GM23338 (cell line): ENCODE measurements at regions not wholly inside any gene's neighbourhood (a gene's known extent, or its start where the extent isn't known, plus 50 kb on each side); places are given as distances from the start of the nearest gene placed in this dataset.

Source experiments
- ATAC-seq: fragments of 200-7000 bp; cut with Tn5 transposase; 3 replicates; pipeline ENCODE4 v1.9.1; 2020
- DNase-seq: peaks from one replicate; pipeline ENCODE4 v3.0.0-alpha.2; 2015; ENCODE audit warnings: low spot score
- H2AFZ ChIP-seq: fragments of 200-600 bp; sonication (generic); 2 replicates; pipeline ENCODE4 v1.8.0; 2016; ENCODE audit warnings: antibody characterized with exemption, mild to moderate bottlenecking, moderate library complexity
- H3F3A ChIP-seq: fragments of 200-600 bp; sonication (generic); replicated peaks from 2 replicates; pipeline ENCODE4 v1.8.0; 2017; ENCODE audit warnings: antibody characterized with exemption, mixed run types, low read depth
- H3K27ac ChIP-seq: fragments of 200-600 bp; sonication (generic); 2 replicates; pipeline ENCODE4 v1.6.1; 2016; ENCODE audit warnings: low read depth
- H3K27me3 ChIP-seq: fragments of 200-600 bp; sonication (generic); 2 replicates; pipeline ENCODE4 v1.8.0; 2016; ENCODE audit warnings: mild to moderate bottlenecking, mixed run types, moderate library complexity; ENCODE audit not compliant: insufficient read depth
- H3K36me3 ChIP-seq: fragments of 200-600 bp; sonication (generic); 2 replicates; pipeline ENCODE4 v1.8.0; 2016; ENCODE audit warnings: mild to moderate bottlenecking; ENCODE audit not compliant: insufficient read depth
- H3K4me1 ChIP-seq: fragments of 200-600 bp; sonication (generic); 2 replicates; pipeline ENCODE4 v1.8.0; 2016; ENCODE audit warnings: mild to moderate bottlenecking, moderate library complexity; ENCODE audit not compliant: insufficient read depth
- H3K4me2 ChIP-seq: fragments of 200-600 bp; sonication (generic); 2 replicates; pipeline ENCODE4 v1.7.1; 2017; ENCODE audit warnings: mixed run types
- H3K4me3 ChIP-seq: fragments of 200-600 bp; sonication (generic); 2 replicates; pipeline ENCODE4 v1.6.1; 2016; ENCODE audit warnings: mixed run types
- H3K79me2 ChIP-seq: fragments of 200-600 bp; sonication (generic); replicated peaks from 2 replicates; pipeline ENCODE4 v1.8.0; 2017; ENCODE audit warnings: mild to moderate bottlenecking; ENCODE audit not compliant: insufficient read depth
- H3K9me2 ChIP-seq: fragments of 200-600 bp; sonication (generic); 2 replicates; pipeline ENCODE4 v1.8.0; 2017; ENCODE audit not compliant: insufficient read depth
- H4K20me1 ChIP-seq: fragments of 200-600 bp; sonication (generic); replicated peaks from 2 replicates; pipeline ENCODE4 v1.8.0; 2017; ENCODE audit warnings: mild to moderate bottlenecking; ENCODE audit not compliant: insufficient read depth
- H3K27ac Mint-ChIP-seq: 2 replicates; pipeline ENCODE4 v1.8.0; 2020; ENCODE audit warnings: inconsistent platforms, mild to moderate bottlenecking, moderate library complexity, mixed read lengths
- H3K27me3 Mint-ChIP-seq: 3 replicates; pipeline ENCODE4 v1.8.0; 2022; ENCODE audit warnings: low read depth, mild to moderate bottlenecking, moderate library complexity, mixed read lengths, inconsistent platforms; ENCODE audit not compliant: insufficient read depth, poor library complexity
- H3K36me3 Mint-ChIP-seq: 3 replicates; pipeline ENCODE4 v1.8.0; 2021; ENCODE audit warnings: low read depth, mild to moderate bottlenecking, inconsistent platforms, moderate library complexity, mixed read lengths
- H3K4me1 Mint-ChIP-seq: 3 replicates; pipeline ENCODE4 v1.8.0; 2020; ENCODE audit warnings: mild to moderate bottlenecking, inconsistent platforms, mixed read lengths
- H3K4me3 Mint-ChIP-seq: 3 replicates; pipeline ENCODE4 v1.8.0; 2021; ENCODE audit warnings: moderate library complexity, mild to moderate bottlenecking, inconsistent platforms, mixed read lengths
- H3K9me3 Mint-ChIP-seq: 3 replicates; pipeline ENCODE4 v1.8.0; 2020; ENCODE audit warnings: moderate library complexity, mild to moderate bottlenecking, inconsistent platforms, mixed read lengths
- CREB1 ChIP-seq: fragments of 250-450 bp; sonication (Bioruptor Pico); IDR thresholded peaks from 2 replicates; pipeline ENCODE4 v1.5.0; 2020; ENCODE audit warnings: low read depth, mild to moderate bottlenecking, moderate library complexity
- EZH2 ChIP-seq: fragments of 200-600 bp; sonication (generic); IDR thresholded peaks from one replicate; pipeline ENCODE4 v1.8.0; 2017; ENCODE audit warnings: antibody characterized with exemption, mild to moderate bottlenecking, low read depth; ENCODE audit not compliant: unreplicated experiment
- EZH2phosphoT487 ChIP-seq: fragments of 200-600 bp; sonication (generic); IDR thresholded peaks from one replicate; pipeline ENCODE4 v1.8.1; 2018; ENCODE audit warnings: antibody characterized with exemption; ENCODE audit not compliant: unreplicated experiment
- JUNB ChIP-seq: IDR thresholded peaks from one replicate; pipeline ENCODE4 v1.6.1; 2016; ENCODE audit warnings: antibody characterized with exemption; ENCODE audit not compliant: unreplicated experiment
- ZNF114 ChIP-seq: fragments of 250-450 bp; sonication (Bioruptor Pico); IDR thresholded peaks from 2 replicates; pipeline ENCODE4 v1.5.0; 2020; ENCODE audit warnings: mild to moderate bottlenecking, moderate library complexity
- ZNF331 ChIP-seq: fragments of 250-450 bp; sonication (Bioruptor Pico); IDR thresholded peaks from 2 replicates; pipeline ENCODE4 v1.5.0; 2020; ENCODE audit warnings: low read depth, mild to moderate bottlenecking, moderate library complexity
- TF ChIP-seq, protein P1 (sequence below), 2 experiments: fragments of 200-600 bp in 1 of 2; sonication (generic) in 1 of 2; conservative IDR thresholded peaks; 2 replicates each; pipeline versions ENCODE4 v1.5.1 to v1.6.1; 2016 to 2017; ENCODE audit warnings: antibody characterized with exemption in 2 of 2, low read depth in 2 of 2, mild to moderate bottlenecking in 2 of 2, moderate library complexity in 1 of 2
- TF ChIP-seq, protein P2 (sequence below): IDR thresholded peaks from one replicate; pipeline ENCODE4 v1.6.1; 2018; ENCODE audit warnings: antibody characterized with exemption; ENCODE audit not compliant: unreplicated experiment
- TF ChIP-seq, protein P3 (sequence below): IDR thresholded peaks from 2 replicates; pipeline ENCODE4 v1.6.1; 2016; ENCODE audit warnings: antibody characterized with exemption
- TF ChIP-seq, protein P4 (sequence below): fragments of 250-450 bp; sonication (Bioruptor Pico); IDR thresholded peaks from 2 replicates; pipeline ENCODE4 v1.5.0; 2020; ENCODE audit warnings: mild to moderate bottlenecking, moderate library complexity

DNA sequence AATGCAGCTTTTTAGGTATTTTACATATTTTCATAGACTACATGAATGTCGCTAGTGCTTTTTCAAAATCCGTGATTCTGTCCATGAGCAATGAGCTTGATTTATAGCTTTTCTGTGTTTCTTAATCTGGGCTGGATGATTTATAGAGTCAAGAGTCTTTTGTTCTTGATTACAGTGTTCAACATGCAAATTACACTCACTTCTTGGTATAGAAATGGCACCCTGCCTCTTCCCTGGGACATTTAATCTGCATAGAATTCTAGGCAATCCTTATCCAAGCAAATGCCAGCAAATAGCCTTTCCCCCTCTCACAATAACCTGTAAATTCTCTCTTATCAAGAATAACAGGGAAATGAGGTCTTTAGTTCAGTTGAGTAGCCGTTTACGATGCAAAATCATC is 246.2 kb upstream of the SEMA3C start (continued):
- TF ChIP-seq, protein P1, sequence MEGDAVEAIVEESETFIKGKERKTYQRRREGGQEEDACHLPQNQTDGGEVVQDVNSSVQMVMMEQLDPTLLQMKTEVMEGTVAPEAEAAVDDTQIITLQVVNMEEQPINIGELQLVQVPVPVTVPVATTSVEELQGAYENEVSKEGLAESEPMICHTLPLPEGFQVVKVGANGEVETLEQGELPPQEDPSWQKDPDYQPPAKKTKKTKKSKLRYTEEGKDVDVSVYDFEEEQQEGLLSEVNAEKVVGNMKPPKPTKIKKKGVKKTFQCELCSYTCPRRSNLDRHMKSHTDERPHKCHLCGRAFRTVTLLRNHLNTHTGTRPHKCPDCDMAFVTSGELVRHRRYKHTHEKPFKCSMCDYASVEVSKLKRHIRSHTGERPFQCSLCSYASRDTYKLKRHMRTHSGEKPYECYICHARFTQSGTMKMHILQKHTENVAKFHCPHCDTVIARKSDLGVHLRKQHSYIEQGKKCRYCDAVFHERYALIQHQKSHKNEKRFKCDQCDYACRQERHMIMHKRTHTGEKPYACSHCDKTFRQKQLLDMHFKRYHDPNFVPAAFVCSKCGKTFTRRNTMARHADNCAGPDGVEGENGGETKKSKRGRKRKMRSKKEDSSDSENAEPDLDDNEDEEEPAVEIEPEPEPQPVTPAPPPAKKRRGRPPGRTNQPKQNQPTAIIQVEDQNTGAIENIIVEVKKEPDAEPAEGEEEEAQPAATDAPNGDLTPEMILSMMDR (conservative IDR thresholded peaks at IDR 0.05; ENCODE audit: low read depth in 2 of 2) = no peak
- TF ChIP-seq, protein P2, sequence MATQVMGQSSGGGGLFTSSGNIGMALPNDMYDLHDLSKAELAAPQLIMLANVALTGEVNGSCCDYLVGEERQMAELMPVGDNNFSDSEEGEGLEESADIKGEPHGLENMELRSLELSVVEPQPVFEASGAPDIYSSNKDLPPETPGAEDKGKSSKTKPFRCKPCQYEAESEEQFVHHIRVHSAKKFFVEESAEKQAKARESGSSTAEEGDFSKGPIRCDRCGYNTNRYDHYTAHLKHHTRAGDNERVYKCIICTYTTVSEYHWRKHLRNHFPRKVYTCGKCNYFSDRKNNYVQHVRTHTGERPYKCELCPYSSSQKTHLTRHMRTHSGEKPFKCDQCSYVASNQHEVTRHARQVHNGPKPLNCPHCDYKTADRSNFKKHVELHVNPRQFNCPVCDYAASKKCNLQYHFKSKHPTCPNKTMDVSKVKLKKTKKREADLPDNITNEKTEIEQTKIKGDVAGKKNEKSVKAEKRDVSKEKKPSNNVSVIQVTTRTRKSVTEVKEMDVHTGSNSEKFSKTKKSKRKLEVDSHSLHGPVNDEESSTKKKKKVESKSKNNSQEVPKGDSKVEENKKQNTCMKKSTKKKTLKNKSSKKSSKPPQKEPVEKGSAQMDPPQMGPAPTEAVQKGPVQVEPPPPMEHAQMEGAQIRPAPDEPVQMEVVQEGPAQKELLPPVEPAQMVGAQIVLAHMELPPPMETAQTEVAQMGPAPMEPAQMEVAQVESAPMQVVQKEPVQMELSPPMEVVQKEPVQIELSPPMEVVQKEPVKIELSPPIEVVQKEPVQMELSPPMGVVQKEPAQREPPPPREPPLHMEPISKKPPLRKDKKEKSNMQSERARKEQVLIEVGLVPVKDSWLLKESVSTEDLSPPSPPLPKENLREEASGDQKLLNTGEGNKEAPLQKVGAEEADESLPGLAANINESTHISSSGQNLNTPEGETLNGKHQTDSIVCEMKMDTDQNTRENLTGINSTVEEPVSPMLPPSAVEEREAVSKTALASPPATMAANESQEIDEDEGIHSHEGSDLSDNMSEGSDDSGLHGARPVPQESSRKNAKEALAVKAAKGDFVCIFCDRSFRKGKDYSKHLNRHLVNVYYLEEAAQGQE = no peak
- TF ChIP-seq ZNF331 (CRISPR knock-in tag) = no peak
- no peak for TF ChIP-seq EZH2phosphoT487
- TF ChIP-seq, protein P3, sequence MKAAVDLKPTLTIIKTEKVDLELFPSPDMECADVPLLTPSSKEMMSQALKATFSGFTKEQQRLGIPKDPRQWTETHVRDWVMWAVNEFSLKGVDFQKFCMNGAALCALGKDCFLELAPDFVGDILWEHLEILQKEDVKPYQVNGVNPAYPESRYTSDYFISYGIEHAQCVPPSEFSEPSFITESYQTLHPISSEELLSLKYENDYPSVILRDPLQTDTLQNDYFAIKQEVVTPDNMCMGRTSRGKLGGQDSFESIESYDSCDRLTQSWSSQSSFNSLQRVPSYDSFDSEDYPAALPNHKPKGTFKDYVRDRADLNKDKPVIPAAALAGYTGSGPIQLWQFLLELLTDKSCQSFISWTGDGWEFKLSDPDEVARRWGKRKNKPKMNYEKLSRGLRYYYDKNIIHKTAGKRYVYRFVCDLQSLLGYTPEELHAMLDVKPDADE = no peak

DNA sequence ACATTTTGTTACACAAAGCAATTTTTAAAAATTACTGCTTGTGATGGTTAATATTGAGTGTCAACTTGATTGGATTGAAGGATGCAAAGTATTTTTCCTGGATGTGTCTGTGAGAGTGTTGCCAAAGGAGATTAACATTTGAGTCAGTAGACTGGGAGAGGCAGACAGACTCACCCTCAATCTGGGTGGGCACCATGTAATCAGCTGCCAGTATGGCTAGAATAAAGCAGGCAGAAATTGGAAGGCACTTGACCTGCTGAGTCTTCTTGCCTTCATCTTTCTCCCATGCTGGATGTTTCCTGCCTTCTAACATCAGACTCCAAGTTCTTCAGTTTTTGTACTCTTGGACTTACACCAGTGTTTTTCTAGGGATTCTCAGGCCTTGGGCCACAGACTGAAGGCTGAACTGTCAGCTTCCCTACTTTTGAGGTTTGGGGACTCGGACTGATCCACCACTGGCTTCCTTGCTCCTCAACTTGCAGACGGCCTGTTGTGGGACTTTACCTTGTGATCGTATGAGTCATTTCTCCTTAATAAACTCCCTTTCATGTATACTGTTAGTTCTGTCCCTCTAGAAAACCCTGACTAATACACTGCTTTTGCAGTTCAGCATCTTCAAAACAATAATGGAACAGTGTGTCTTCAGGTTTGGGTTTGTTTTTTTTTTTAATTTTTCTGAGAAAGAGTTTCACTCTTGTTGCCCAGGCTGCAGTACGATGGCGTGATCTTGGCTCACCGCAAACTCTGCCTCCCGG is 244.1 kb upstream of the SEMA3C start:
- Histone ChIP-seq H4K20me1 (no peaks in the 10 kb centered on the region), H3K4me1 (peaks cover 4% of the 10 kb centered on the region; the same call in 1 of the 2 replicates), H3K4me2 (no peak overlapping the region), H3F3A (no peaks in the 10 kb centered on the region), H3K27ac (no peak overlapping the region), H3K4me3 (no peak overlapping the region), H2AFZ (no peak overlapping the region), H3K9me2 (no peaks in the 10 kb centered on the region; the same call in 1 of the 2 replicates), H3K36me3 (no peaks in the 10 kb centered on the region), H3K79me2 (no peaks in the 10 kb centered on the region), H3K27me3 (no peaks in the 10 kb centered on the region)
- no peak overlapping the region; the same call in 1 of the 2 replicates for H3K27ac Mint-ChIP-seq
- H3K36me3 Mint-ChIP-seq = no peaks in the 10 kb centered on the region
- H3K9me3 Mint-ChIP-seq = no peaks in the 10 kb centered on the region
- ATAC-seq (no peak), DNase-seq (no peak)
- H3K4me1 Mint-ChIP-seq = peaks cover 6% of the 10 kb centered on the region
- H3K27me3 Mint-ChIP-seq = no peaks in the 10 kb centered on the region
- no peak overlapping the region for H3K4me3 Mint-ChIP-seq
- TF ChIP-seq CREB1 (CRISPR knock-in tag) (no peak), EZH2 (no peak), ZNF114 (CRISPR knock-in tag) (no peak), JUNB (no peak), EZH2phosphoT487 (no peak)
- TF ChIP-seq, protein P3 = no peak
- TF ChIP-seq, protein P4, sequence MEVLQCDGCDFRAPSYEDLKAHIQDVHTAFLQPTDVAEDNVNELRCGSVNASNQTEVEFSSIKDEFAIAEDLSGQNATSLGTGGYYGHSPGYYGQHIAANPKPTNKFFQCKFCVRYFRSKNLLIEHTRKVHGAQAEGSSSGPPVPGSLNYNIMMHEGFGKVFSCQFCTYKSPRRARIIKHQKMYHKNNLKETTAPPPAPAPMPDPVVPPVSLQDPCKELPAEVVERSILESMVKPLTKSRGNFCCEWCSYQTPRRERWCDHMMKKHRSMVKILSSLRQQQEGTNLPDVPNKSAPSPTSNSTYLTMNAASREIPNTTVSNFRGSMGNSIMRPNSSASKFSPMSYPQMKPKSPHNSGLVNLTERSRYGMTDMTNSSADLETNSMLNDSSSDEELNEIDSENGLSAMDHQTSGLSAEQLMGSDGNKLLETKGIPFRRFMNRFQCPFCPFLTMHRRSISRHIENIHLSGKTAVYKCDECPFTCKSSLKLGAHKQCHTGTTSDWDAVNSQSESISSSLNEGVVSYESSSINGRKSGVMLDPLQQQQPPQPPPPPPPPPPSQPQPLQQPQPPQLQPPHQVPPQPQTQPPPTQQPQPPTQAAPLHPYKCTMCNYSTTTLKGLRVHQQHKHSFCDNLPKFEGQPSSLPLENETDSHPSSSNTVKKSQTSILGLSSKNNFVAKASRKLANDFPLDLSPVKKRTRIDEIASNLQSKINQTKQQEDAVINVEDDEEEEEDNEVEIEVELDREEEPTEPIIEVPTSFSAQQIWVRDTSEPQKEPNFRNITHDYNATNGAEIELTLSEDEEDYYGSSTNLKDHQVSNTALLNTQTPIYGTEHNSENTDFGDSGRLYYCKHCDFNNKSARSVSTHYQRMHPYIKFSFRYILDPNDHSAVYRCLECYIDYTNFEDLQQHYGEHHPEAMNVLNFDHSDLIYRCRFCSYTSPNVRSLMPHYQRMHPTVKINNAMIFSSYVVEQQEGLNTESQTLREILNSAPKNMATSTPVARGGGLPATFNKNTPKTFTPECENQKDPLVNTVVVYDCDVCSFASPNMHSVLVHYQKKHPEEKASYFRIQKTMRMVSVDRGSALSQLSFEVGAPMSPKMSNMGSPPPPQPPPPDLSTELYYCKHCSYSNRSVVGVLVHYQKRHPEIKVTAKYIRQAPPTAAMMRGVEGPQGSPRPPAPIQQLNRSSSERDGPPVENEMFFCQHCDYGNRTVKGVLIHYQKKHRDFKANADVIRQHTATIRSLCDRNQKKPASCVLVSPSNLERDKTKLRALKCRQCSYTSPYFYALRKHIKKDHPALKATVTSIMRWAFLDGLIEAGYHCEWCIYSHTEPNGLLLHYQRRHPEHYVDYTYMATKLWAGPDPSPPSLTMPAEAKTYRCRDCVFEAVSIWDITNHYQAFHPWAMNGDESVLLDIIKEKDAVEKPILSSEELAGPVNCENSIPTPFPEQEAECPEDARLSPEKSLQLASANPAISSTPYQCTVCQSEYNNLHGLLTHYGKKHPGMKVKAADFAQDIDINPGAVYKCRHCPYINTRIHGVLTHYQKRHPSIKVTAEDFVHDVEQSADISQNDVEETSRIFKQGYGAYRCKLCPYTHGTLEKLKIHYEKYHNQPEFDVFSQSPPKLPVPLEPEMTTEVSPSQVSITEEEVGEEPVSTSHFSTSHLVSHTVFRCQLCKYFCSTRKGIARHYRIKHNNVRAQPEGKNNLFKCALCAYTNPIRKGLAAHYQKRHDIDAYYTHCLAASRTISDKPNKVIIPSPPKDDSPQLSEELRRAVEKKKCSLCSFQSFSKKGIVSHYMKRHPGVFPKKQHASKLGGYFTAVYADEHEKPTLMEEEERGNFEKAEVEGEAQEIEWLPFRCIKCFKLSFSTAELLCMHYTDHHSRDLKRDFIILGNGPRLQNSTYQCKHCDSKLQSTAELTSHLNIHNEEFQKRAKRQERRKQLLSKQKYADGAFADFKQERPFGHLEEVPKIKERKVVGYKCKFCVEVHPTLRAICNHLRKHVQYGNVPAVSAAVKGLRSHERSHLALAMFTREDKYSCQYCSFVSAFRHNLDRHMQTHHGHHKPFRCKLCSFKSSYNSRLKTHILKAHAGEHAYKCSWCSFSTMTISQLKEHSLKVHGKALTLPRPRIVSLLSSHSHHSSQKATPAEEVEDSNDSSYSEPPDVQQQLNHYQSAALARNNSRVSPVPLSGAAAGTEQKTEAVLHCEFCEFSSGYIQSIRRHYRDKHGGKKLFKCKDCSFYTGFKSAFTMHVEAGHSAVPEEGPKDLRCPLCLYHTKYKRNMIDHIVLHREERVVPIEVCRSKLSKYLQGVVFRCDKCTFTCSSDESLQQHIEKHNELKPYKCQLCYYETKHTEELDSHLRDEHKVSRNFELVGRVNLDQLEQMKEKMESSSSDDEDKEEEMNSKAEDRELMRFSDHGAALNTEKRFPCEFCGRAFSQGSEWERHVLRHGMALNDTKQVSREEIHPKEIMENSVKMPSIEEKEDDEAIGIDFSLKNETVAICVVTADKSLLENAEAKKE (CRISPR knock-in tag) = no peak
